GM18498 (cell line): ENCODE measurements at regions not wholly inside any gene's neighbourhood (a gene's known extent, or its start where the extent isn't known, plus 50 kb on each side); places are given as distances from the start of the nearest gene placed in this dataset.
"Not testable (repeated sequence)": the region's sequence is repeated elsewhere in the genome, so short reads cannot be mapped to it uniquely, and the experiment has no call there.

Source experiments
- ATAC-seq: cut with Tn5 transposase; IDR thresholded peaks from one replicate; pipeline ENCODE4 v1.9.1; 2021; ENCODE audit warnings: mild to moderate bottlenecking, moderate library complexity; ENCODE audit not compliant: unreplicated experiment

- ATAC-seq: no peak
Observed at GRCh38 chr15:54850101-54850500, 346.6 kb downstream of the RSL24D1 start.

GRCh38 chr15:54843006-54843405, 353.7 kb downstream of the RSL24D1 start:
- no peak for ATAC-seq

- no peak for ATAC-seq
Observed at GRCh38 chr15:54841701-54842305, 354.9 kb downstream of the RSL24D1 start.

- ATAC-seq: no peak
Observed at GRCh38 chr15:54840621-54841398, 355.9 kb downstream of the RSL24D1 start.

- ATAC-seq: no peak
Observed at GRCh38 chr15:54839379-54839778, 357.4 kb downstream of the RSL24D1 start.

- peak; percentile 40 for ATAC-seq
Observed at GRCh38 chr15:54836052-54836795, 360.5 kb downstream of the RSL24D1 start.

- ATAC-seq: no peak
Observed at GRCh38 chr15:54829821-54830220, 366.9 kb downstream of the RSL24D1 start.

- no peak for ATAC-seq
Observed at GRCh38 chr15:54820811-54821210, 375.9 kb downstream of the RSL24D1 start.

GRCh38 chr15:54820098-54820497, 376.6 kb downstream of the RSL24D1 start:
- no peak for ATAC-seq

- ATAC-seq: no peak
Observed at GRCh38 chr15:54816401-54816800, 380.3 kb downstream of the RSL24D1 start.

- ATAC-seq: no peak
Observed at GRCh38 chr15:54815556-54815955, 381.2 kb downstream of the RSL24D1 start.

GRCh38 chr15:54812383-54812782, 384.4 kb downstream of the RSL24D1 start:
- no peak for ATAC-seq

GRCh38 chr15:54810496-54810895, 386.2 kb downstream of the RSL24D1 start:
- no peak for ATAC-seq

GRCh38 chr15:54810031-54810430, 386.7 kb downstream of the RSL24D1 start:
- no peak for ATAC-seq

- no peak for ATAC-seq
Observed at GRCh38 chr15:54808321-54808720, 388.4 kb downstream of the RSL24D1 start.

- ATAC-seq: no peak
Observed at GRCh38 chr15:54803987-54804386, 392.8 kb downstream of the RSL24D1 start.

GRCh38 chr15:54803134-54803808, 393.5 kb downstream of the RSL24D1 start:
- ATAC-seq: peak; percentile 85

- ATAC-seq: no peak
Observed at GRCh38 chr15:54792526-54792925, 404.2 kb downstream of the RSL24D1 start.

GRCh38 chr15:54790693-54791092, 406.0 kb downstream of the RSL24D1 start:
- ATAC-seq: no peak

GRCh38 chr15:54789376-54789775, 407.4 kb downstream of the RSL24D1 start:
- ATAC-seq: no peak

- ATAC-seq: not testable (repeated sequence)
Observed at GRCh38 chr15:54781220-54781619, 415.5 kb downstream of the RSL24D1 start.
